ENCODE measurements at regions not wholly inside any gene's neighbourhood (a gene's known extent, or its start where the extent isn't known, plus 50 kb on each side); places are given as distances from the start of the nearest gene placed in this dataset.

DNA sequence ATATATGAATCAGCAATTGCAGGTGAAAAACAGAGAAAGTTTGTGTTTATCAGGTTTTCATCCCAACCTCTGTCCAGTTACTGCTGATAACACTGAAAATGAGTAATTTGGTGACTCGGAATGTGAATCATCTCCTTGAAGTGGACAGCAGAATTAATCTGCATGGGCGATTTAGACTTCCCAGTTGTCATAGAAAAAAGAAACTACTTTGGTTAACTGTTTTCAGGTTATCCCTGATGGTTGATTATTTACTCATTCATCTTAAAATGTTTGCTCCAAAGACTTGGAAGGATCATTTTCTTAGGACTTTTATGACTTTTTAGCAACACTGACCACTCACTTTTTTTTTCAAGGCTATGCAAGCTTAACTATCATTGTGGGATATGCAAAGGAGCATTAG is 504.1 kb upstream of the ANKRD30A start:
- no peak for DNase-seq

DNA sequence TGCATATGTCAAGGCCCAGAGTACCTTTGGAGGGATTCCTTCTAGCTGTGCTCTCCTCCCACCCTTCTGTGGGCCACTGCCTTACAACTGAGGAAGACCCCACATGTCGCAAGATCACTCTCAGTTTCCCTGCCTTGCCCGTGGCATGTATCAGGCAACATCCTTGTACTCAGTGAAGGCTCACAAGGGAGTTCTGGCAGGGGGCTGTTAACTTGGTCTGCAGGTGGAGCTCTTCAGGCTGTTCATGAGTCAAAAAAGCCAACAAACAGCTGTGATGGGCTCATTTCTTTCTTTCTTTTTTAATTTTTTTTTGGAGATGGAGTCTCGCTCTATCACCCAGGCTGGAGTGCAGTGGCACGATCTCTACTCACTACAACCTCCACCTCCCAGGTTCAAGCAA is 513.0 kb upstream of the ANKRD30A start:
- DNase-seq, result no peak

DNA sequence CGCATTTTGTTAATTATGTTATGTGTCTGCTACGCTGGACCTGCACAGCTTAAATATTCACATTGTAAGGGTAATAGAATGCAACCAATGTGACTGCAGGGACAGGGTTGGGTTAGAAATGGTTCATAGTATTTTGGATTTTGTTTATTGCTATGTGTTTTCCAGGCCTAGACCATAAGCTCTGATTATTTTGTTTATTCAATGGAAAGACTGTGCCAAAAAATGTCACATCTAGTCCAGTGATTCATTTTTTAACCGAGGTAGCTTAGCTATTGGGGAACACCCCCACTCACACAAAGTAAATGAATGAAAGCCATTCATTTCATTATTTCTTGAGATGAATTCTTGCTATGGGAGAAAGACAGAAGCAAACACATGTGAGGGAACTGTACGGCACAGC is 516.5 kb upstream of the ANKRD30A start:
- no peak for DNase-seq

GRCh38 chr10:36608251-36608650 is 517.1 kb upstream of the ANKRD30A start:
- no peak for DNase-seq

- no peak for DNase-seq
These were observed 519.1 kb upstream of the ANKRD30A start for GRCh38 chr10:36606234-36606839.

DNA sequence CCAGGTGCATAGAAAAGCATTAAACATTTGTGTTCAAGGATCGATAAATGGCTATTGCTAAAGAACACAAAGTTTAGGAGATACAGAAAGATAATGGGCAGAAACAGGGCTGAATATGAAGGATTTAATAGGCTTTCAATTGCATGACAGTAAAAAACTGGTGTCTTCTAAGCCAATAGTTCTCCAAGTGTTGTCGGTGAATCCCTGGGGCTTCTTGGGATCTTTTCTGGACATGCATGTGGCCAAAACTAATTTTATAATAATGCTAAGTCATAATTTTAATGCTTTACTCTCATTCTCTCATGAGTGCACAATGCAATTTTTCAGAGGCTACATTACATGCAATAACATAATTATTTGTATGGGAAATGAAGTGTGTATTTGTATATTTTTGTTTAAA is 521.1 kb upstream of the ANKRD30A start:
- DNase-seq, result no peak

DNA sequence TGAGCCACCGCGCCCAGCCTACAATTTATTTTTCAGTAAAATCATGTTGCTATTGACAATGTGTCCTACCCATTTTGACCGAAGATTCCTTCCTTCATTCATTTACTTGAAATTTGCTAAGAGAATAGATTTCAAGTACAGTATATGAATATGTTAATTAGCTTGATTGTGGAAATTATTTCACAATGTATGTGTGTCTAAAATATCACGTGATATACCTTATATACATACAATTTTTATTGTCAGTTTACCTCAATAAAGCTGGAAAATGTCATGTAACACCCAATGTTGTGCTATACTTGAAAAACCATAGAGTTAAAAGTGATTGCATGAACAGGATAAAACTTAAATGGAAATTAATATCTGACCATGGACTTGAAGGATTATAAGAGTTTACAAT is 521.7 kb upstream of the ANKRD30A start:
- DNase-seq, result no peak

DNA sequence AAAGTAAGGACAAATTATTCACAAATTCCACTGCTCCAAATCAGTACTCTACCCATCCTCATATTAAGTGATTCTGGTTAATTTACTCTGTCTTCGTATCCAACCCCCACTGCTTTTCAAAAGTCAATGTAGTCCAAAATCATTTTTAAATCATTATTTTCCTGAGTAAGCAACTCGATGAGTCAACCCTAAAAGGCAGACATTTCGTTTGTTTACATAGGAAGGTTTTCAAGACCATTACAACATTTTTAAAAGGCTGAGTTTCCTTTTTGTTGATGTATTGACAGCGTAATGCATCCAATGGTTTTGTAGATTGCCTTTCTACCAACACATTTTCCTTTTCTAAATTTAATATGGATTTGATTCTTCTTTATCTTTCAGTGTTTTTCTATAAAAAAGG is 523.0 kb upstream of the ANKRD30A start:
- DNase-seq, result no peak

DNA sequence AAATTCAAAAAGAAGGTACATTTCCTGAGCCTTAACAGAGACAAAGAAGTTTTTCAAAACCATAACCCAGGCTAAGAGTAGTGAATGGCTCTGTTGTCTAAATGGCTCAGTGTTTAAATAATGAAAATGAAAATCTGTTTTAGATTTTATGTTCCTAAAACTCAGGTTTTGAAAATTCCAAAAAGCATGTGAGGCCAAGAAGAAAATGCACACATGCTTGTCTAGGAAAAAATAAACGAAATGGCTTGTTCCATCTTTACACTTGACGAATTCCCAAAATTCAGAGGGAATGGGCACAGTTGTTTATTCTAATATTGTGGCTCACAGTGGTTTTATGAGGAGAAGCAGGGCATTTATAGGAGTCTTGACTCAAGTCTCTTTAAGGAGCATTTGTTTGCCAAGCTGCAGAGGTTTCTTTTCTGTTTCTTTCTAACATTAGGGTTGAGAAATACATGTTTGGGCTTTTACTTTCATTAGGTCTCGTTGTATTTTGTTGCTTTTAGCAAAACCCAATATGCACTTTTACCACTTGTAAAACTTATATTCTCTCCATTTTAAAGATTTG is 527.6 kb upstream of the ANKRD30A start:
- DNase-seq, result no peak

DNA sequence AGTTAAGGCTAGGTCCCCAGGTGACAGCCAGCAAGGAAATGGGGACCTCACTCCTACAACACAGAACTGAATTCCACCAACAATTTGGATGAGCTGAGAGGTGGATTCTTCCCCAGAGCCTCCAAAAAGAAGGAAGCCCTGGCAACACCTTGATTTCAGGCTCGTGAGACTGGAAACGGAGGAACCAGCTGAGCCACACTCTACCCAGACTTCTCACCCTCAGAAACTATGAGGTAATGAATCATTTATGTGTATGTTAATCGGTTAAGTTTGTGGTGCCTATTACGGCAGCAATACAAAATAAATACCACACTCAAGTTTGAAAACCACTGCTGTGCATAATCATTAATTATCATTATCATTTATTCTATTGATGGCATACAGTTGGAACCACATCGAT is 532.4 kb upstream of the ANKRD30A start:
- no peak for DNase-seq

GRCh38 chr10:36591436-36591835 is 534.0 kb upstream of the ANKRD30A start:
- DNase-seq, result no peak

- DNase-seq, result no peak
These were observed 541.7 kb upstream of the ANKRD30A start for GRCh38 chr10:36583690-36584089.

GRCh38 chr10:36581237-36581636 is 544.2 kb upstream of the ANKRD30A start:
- DNase-seq, result no peak

DNA sequence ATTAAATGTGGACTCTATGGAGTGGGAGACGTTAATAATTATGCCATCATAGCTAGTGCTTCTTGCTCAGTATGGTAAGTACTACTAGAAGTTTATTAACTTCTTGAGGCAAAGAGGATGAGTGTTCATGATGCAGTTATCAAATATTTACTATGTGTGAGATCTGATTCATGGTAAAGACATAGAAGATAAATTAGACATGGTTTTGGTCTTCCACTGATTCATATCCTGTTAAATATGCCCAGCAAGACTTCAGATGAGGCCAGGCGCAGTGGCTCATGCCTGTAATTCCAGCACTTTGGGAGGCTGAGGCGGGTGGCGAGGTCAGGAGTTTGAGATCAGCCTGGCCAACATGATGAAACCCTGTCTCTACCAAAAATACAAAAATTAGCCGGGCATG is 547.1 kb upstream of the ANKRD30A start:
- no peak for DNase-seq

DNA sequence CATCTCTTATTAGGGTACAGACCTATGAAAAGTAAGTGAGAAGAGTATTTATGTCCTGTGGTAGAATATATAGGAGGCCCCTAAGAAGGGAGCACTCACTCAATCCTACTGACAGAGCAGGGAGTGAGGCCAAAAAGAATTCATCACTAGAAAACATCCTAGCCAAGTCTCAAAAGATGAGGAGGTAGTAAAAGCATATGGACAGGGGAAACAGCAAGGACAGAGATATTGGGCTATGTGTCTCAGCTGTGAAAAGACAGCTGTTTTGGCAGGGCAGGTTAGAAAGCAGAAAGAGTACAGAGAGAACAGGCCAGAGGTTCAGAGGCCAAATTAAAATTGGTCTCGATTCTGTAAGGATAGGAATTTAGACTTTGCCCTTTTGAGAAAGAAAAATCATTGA is 548.3 kb upstream of the ANKRD30A start:
- DNase-seq, result no peak

DNA sequence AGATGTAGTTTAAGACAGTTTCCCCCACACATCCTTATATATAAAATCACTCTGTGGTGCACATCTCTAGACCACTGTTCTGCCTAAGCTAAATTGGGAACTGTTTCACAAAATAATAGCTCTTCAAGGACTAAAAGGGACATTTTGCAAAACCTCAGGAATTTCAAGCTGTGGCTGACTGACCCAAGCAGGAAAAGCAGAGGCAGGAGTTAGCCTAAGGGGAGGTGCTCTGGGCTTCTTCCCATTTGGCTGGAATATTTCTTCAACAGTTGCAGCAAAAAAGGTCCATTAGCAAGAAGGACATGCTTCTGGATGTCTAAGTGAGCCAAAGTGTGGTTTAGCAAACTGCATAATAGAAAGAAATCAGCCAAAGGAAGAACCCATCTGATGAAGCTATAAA is 551.2 kb upstream of the ANKRD30A start:
- DNase-seq, result no peak

DNA sequence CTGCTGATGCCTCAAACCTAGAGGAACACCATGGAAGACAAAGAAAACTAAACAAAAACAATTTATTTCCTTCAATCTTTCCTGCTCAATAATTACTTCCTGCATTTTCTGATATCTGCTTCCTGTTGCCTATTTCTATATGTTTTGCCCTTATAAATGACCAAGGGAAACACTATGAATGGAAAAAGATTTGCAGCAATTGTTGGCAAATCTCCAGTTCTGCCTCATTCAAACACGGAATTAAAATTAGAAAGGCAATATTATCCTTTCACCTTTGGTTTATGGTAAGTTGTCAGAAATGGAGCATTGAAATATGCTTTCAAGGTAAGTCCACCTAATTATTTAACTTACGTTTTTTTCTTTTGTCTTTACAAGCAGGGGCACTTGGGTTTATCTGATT is 552.2 kb upstream of the ANKRD30A start:
- no peak for DNase-seq

DNA sequence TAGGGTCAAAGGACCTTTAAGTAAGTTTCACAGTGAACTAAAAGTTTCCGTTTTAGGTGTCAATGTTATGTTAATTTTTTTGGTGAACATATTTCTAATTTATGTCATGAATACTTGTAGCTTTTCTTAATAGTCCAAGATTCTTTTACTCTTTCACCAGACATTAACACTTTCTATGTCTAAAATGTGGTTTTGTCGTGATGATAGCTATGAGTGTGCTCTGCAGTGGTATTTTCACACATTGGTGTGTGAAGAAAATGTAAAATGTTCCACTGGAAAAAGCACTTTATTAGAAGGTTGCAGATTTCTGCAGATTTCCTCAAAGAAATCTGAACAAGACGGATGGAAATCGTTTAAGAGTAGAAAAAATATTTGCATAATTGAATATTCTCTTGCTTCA is 561.0 kb upstream of the ANKRD30A start:
- no peak for DNase-seq

DNA sequence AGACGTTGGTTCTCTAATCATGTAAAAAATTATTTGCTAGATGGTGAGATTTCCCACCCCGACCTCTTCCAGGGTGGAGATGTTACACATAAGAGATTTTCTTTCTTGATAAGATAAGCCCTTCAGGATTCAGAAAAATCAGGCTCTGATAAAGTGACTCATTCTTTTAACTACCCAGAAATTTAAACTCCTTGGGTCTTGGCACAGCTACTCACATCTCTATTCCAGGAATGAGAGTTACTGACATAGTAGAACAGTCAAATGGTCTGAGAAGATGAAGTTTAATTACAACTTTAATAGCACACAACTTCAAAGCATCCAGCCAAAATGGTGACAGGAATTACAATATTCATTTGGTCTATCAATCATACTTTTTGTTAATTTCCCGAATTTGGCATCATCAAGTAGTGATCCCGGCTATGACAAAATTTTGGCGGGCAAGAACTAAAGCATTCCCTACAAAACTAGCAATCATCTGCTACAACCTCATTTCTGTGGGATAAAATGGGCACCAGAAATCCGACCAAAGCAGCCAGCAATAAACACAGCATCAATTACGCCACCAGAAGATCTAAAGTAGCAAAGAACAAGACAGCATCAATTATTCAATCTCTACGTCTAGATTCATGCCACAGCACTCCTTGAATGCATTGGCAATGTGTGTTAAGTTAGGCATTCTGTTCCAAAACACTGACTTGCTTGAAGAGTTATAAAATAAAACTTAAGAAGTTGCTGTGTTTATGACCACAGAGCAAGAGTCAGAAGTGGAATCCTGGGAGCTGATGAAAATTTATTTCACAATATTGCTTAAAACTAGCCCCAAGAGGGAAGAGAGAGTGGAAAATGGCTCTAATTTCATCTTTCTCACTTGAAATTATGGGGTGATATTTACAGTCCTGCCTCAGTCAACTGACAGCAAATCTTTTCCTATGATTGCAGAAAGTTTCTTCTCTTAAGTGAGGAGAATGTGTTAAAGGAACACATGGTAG is 565.7 kb upstream of the ANKRD30A start:
- no peak for DNase-seq

DNA sequence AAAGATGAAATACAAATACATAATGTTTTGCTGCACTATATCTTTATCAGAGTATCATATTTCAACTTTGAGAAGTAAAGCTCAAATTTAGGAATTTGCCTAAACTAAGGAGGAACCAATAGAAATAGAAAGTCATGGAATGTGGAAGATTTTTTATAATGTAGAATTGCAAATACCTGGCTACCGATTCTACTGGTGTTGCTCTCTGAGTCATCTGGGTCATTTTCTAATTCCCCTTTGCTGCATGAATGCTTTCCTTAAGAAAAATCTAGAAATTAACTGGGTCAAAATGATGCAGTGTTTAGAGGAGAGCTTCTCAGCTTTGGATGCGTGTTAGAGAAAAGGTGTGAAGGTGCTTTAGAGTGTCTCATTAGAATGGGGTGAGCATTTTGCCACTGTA is 568.9 kb upstream of the ANKRD30A start:
- DNase-seq, result no peak

GRCh38 chr10:36555036-36555435 is 570.4 kb upstream of the ANKRD30A start:
- no peak for DNase-seq

GRCh38 chr10:36547965-36548364 is 577.4 kb upstream of the ANKRD30A start:
- DNase-seq, result no peak

DNA sequence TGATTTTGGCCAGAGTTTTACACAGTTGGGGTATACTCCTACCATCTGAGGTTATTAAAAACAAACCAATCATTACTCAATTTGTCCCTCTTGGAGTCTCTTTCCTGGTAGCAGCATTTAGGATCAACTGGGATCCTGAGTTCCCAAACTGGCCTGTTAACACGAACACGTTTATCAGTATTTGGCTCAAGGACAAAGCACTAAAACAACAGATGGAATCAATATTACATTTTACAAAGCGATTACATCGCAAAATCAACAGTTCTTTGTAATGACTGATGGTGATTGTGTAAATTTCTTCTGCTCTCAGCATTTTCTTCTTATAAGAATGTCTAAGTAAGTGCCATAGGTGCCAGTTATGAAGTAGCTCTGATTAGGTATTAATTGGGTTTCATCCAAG is 582.9 kb upstream of the ANKRD30A start:
- no peak for DNase-seq

DNA sequence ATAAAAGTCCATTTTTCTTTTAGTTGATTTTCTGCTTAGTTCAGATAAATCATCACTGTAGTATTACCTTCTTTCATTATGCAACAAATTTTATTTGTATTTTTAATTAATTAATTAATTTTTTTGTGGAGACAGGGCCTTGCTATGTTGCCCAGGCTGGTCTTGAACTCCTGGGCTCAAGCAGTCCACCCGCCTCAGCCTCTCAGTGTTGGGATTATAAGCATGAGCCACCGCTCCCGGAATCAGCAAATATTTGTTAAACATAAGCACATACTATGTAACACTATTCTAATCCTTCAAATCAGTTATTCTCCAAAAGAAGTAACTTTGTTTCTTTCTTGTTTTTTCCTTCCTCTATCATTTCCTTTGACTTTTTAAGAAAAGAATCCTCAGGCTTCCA is 584.8 kb upstream of the ANKRD30A start:
- DNase-seq, result no peak

All from NCI-H2171 (cell line).